Peyer's patch (tissue), 4 donors: ENCODE measurements at regions not wholly inside any gene's neighbourhood (a gene's known extent, or its start where the extent isn't known, plus 50 kb on each side); places are given as distances from the start of the nearest gene placed in this dataset.

Experiments used
- POLR2A ChIP-seq, 2 donors: fragments of 450-650 bp; IDR thresholded peaks; one replicate each; pipeline ENCODE4 v1.5.1; 2017; ENCODE audit warnings: antibody characterized with exemption in 2 of 2, mild to moderate bottlenecking in 2 of 2, moderate library complexity in 2 of 2
- TF ChIP-seq, protein P1 (sequence below), 6 experiments: fragments of 450-650 bp in 4 of 6; fragments of 200-600 bp in 2 of 6; sonication (generic) in 1 of 6; IDR thresholded peaks; one replicate each; pipeline ENCODE4 v1.5.1; 2017 to 2019; ENCODE audit warnings: antibody characterized with exemption in 6 of 6, mild to moderate bottlenecking in 3 of 6, moderate library complexity in 1 of 6

- TF ChIP-seq, protein P1, sequence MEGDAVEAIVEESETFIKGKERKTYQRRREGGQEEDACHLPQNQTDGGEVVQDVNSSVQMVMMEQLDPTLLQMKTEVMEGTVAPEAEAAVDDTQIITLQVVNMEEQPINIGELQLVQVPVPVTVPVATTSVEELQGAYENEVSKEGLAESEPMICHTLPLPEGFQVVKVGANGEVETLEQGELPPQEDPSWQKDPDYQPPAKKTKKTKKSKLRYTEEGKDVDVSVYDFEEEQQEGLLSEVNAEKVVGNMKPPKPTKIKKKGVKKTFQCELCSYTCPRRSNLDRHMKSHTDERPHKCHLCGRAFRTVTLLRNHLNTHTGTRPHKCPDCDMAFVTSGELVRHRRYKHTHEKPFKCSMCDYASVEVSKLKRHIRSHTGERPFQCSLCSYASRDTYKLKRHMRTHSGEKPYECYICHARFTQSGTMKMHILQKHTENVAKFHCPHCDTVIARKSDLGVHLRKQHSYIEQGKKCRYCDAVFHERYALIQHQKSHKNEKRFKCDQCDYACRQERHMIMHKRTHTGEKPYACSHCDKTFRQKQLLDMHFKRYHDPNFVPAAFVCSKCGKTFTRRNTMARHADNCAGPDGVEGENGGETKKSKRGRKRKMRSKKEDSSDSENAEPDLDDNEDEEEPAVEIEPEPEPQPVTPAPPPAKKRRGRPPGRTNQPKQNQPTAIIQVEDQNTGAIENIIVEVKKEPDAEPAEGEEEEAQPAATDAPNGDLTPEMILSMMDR (IDR thresholded peaks at IDR 0.05) = no peak
- TF ChIP-seq POLR2A (IDR thresholded peaks at IDR 0.05) = no peak
Observed at GRCh38 chr1:232702911-232703310, 73.0 kb upstream of the SIPA1L2 start.
